Neural cell (in vitro differentiated cells): ENCODE measurements at regions not wholly inside any gene's neighbourhood (a gene's known extent, or its start where the extent isn't known, plus 50 kb on each side); places are given as distances from the start of the nearest gene placed in this dataset.

Experiments used
- H2AFZ ChIP-seq: fragments of 200-600, 300-800 bp; sonication (generic), shearing (Covaris generic); 2 replicates; pipeline ENCODE4 v1.6.0; 2014; ENCODE audit warnings: low read depth, mild to moderate bottlenecking, antibody characterized with exemption, low read length, moderate library complexity
- H3F3A ChIP-seq: fragments of 200-600 bp; shearing (Covaris generic); 2 replicates; pipeline ENCODE4 v1.6.1; 2016; ENCODE audit warnings: mild to moderate bottlenecking, moderate library complexity, mixed read lengths, antibody characterized with exemption, low read length; ENCODE audit not compliant: insufficient read depth, poor library complexity, severe bottlenecking
- H3K27ac ChIP-seq: fragments of 200-600, 300-800 bp; sonication (generic), shearing (Covaris generic); 2 replicates; pipeline ENCODE4 v1.5.1; 2014; ENCODE audit warnings: mild to moderate bottlenecking, low read length, moderate library complexity
- H3K27me3 ChIP-seq: fragments of 300-800, 200-600 bp; sonication (generic), shearing (Covaris generic); 2 replicates; pipeline ENCODE4 v1.6.0; 2014; ENCODE audit warnings: mild to moderate bottlenecking, low read depth, low read length, moderate library complexity; ENCODE audit not compliant: insufficient read depth
- H3K36me3 ChIP-seq: fragments of 300-800, 200-600 bp; sonication (generic), shearing (Covaris generic); 2 replicates; pipeline ENCODE4 v1.5.1; 2014; ENCODE audit warnings: mild to moderate bottlenecking, antibody characterized with exemption, low read length, moderate library complexity; ENCODE audit not compliant: insufficient read depth
- H3K4me2 ChIP-seq: fragments of 300-800, 200-600 bp; sonication (generic), shearing (Covaris generic); 2 replicates; pipeline ENCODE4 v1.6.0; 2014; ENCODE audit warnings: mild to moderate bottlenecking, low read length
- H3K4me3 ChIP-seq: fragments of 300-800, 200-600 bp; sonication (generic), shearing (Covaris generic); 2 replicates; pipeline ENCODE4 v1.5.1; 2014; ENCODE audit warnings: mild to moderate bottlenecking, low read length, moderate library complexity
- H3K79me2 ChIP-seq: fragments of 200-600 bp; shearing (Covaris generic); replicated peaks from 2 replicates; pipeline ENCODE4 v1.6.0; 2014; ENCODE audit warnings: mild to moderate bottlenecking, low read length, moderate library complexity; ENCODE audit not compliant: insufficient read depth
- H3K9ac ChIP-seq: fragments of 300-800, 200-600 bp; sonication (generic), shearing (Covaris generic); 2 replicates; pipeline ENCODE4 v1.6.1; 2016; ENCODE audit warnings: mild to moderate bottlenecking, low read length, mixed read lengths
- H3K9me2 ChIP-seq: fragments of 200-600 bp; shearing (Covaris generic); 2 replicates; pipeline ENCODE4 v1.6.1; 2016; ENCODE audit warnings: mild to moderate bottlenecking, low read length, mixed read lengths; ENCODE audit not compliant: insufficient read depth
- H3K9me3 ChIP-seq: fragments of 200-600, 300-800 bp; sonication (generic), shearing (Covaris generic); 2 replicates; pipeline ENCODE4 v1.6.1; 2016; ENCODE audit warnings: mild to moderate bottlenecking, mixed run types, low read length, moderate library complexity, mixed read lengths
- H4K20me1 ChIP-seq: fragments of 200-600 bp; shearing (Covaris generic); 2 replicates; pipeline ENCODE4 v1.6.1; 2016; ENCODE audit warnings: mild to moderate bottlenecking, mixed run types; ENCODE audit not compliant: insufficient read depth
- CTCF ChIP-seq: fragments of 450-650 bp; IDR thresholded peaks from 2 replicates; pipeline ENCODE4 v1.5.1; 2014; ENCODE audit warnings: antibody characterized with exemption, mild to moderate bottlenecking, moderate library complexity; ENCODE audit not compliant: poor library complexity, severe bottlenecking
- EP300 ChIP-seq: fragments of 450-650 bp; conservative IDR thresholded peaks from 2 replicates; pipeline ENCODE4 v1.6.1; 2014; ENCODE audit warnings: antibody characterized with exemption, mild to moderate bottlenecking, moderate library complexity; ENCODE audit not compliant: poor library complexity, severe bottlenecking
- EZH2 ChIP-seq: fragments of 200-600, 300-800 bp; shearing (Covaris generic), sonication (generic); IDR thresholded peaks from 2 replicates; pipeline ENCODE4 v1.6.1; 2014; ENCODE audit warnings: antibody characterized with exemption, low read length, borderline replicate concordance, mild to moderate bottlenecking; ENCODE audit not compliant: insufficient read depth, poor library complexity, severe bottlenecking
- MXI1 ChIP-seq: fragments of 450-650 bp; conservative IDR thresholded peaks from 2 replicates; pipeline ENCODE4 v1.6.1; 2014; ENCODE audit warnings: antibody characterized with exemption, mild to moderate bottlenecking; ENCODE audit not compliant: poor library complexity, severe bottlenecking
- POLR2AphosphoS5 ChIP-seq: IDR thresholded peaks from 2 replicates; pipeline ENCODE4 v1.6.1; 2012
- RAD21 ChIP-seq: fragments of 450-650 bp; conservative IDR thresholded peaks from 2 replicates; pipeline ENCODE4 v1.6.1; 2014; ENCODE audit warnings: antibody characterized with exemption, mild to moderate bottlenecking, moderate library complexity
- REST ChIP-seq: IDR thresholded peaks from 2 replicates; pipeline ENCODE4 v1.6.1; 2012; ENCODE audit warnings: borderline replicate concordance
- SMC3 ChIP-seq: fragments of 450-650 bp; conservative IDR thresholded peaks from 2 replicates; pipeline ENCODE4 v1.6.1; 2014; ENCODE audit warnings: antibody characterized with exemption, mild to moderate bottlenecking, moderate library complexity; ENCODE audit not compliant: poor library complexity
- TAF1 ChIP-seq: IDR thresholded peaks from 2 replicates; pipeline ENCODE4 v1.6.1; 2012; ENCODE audit warnings: low read depth

DNA sequence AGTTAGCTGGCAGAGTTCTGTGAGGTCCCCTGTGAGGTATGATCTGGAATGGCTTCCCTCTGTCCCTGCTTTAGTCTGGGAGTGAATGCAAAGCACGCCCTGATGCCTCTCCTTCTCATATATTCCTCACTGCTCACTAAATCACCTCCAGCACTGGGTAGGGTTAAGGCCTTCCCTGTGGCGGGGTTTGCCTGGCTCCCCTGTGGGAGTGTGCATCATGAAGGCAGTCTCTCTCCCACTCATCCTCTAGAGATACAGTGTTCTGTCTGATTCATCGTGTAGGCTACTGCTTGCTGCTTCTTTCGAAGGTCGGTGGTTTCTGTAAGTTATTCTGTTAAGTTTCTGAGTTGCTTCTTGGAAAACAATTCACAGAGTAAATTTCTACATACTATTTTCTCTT is 420.0 kb upstream of the EYS start:
- Histone ChIP-seq H3K4me3 (no peak overlapping the region), H3K27me3 (no peaks in the 10 kb centered on the region), H4K20me1 (no peaks in the 10 kb centered on the region), H2AFZ (no peak overlapping the region), H3K9me3 (no peaks in the 10 kb centered on the region), H3K9me2 (no peaks in the 10 kb centered on the region), H3K27ac (no peak overlapping the region), H3K79me2 (no peaks in the 10 kb centered on the region), H3K36me3 (no peaks in the 10 kb centered on the region), H3K9ac (no peak overlapping the region), H3F3A (no peaks in the 10 kb centered on the region), H3K4me2 (no peak overlapping the region)
- TF ChIP-seq REST, result no peak
- TF ChIP-seq SMC3, result no peak
- no peak for TF ChIP-seq CTCF
- TF ChIP-seq POLR2AphosphoS5, result no peak
- no peak for TF ChIP-seq MXI1
- TF ChIP-seq EP300, result no peak
- TF ChIP-seq TAF1, result no peak
- TF ChIP-seq EZH2, result no peak
- TF ChIP-seq RAD21, result no peak

DNA sequence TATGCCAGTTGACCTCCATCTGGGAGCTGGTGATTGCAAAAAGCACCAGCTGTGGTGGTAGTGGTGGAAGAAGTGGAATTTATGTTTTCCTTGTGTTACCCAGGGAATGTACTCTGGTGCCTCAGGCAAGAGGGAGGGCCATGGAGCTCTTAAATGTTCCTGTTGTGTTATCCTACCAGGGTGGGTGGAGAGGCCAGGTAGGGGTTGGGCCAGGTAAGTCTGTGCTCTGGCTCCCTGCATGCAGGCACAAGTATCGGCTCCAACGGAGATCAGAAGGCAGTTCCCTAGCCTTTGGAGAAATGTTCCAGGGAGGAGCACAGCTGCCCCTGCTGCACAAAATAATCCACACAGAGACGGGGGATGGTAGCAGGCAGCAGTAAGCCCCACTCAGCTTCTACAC is 419.3 kb upstream of the EYS start:
- no peak overlapping the region for H3K4me2 ChIP-seq
- no peaks in the 10 kb centered on the region for H3F3A ChIP-seq
- H3K79me2 ChIP-seq, result no peaks in the 10 kb centered on the region
- H3K9ac ChIP-seq, result no peak overlapping the region
- no peaks in the 10 kb centered on the region for H3K9me2 ChIP-seq
- H3K4me3 ChIP-seq, result no peak overlapping the region
- no peak overlapping the region for H2AFZ ChIP-seq
- H3K9me3 ChIP-seq, result no peaks in the 10 kb centered on the region
- H3K27ac ChIP-seq, result no peak overlapping the region
- H3K27me3 ChIP-seq, result no peaks in the 10 kb centered on the region
- TF ChIP-seq MXI1 (no peak), TAF1 (no peak), RAD21 (no peak), SMC3 (no peak), EZH2 (no peak), EP300 (no peak), REST (no peak), POLR2AphosphoS5 (no peak), CTCF (no peak)
- H3K36me3 ChIP-seq, result no peaks in the 10 kb centered on the region
- H4K20me1 ChIP-seq, result no peaks in the 10 kb centered on the region
